ENCODE measurements at regions not wholly inside any gene's neighbourhood (a gene's known extent, or its start where the extent isn't known, plus 50 kb on each side); places are given as distances from the start of the nearest gene placed in this dataset.

GRCh38 chr11:116234989-116235568 is 537.7 kb downstream of the BUD13 start:
- Histone ChIP-seq H3K4me3 (ENCODE audit: low read length in 2 of 2) (no peak overlapping the region), H3K27me3 (ENCODE audit: control insufficient read depth in 1 of 2, insufficient read depth in 2 of 2, low read length in 2 of 2) (peaks cover 0 to 2% of the 10 kb centered on the region in 2 donors), H3K36me3 (ENCODE audit: control insufficient read depth in 2 of 2, insufficient read depth in 2 of 2, low read length in 2 of 2) (no peaks in the 10 kb centered on the region), H3K9ac (ENCODE audit: low read length in 2 of 2) (no peak overlapping the region), H3K4me1 (ENCODE audit: control insufficient read depth, insufficient read depth, low read length) (peaks cover 5% of the 10 kb centered on the region), H3K9me3 (ENCODE audit: control insufficient read depth in 2 of 2, low read length in 2 of 2) (no peaks in the 10 kb centered on the region), H3K27ac (ENCODE audit: low read length) (no peak overlapping the region)

GRCh38 chr11:116233561-116233960 is 539.2 kb downstream of the BUD13 start:
- no peaks in the 10 kb centered on the region for H3K36me3 ChIP-seq (ENCODE audit: control insufficient read depth in 2 of 2, insufficient read depth in 2 of 2, low read length in 2 of 2)
- peaks cover 0 to 2% of the 10 kb centered on the region in 2 donors for H3K27me3 ChIP-seq (ENCODE audit: control insufficient read depth in 1 of 2, insufficient read depth in 2 of 2, low read length in 2 of 2)
- no peak overlapping the region for H3K9ac ChIP-seq (ENCODE audit: low read length in 2 of 2)
- H3K4me1 ChIP-seq (ENCODE audit: control insufficient read depth, insufficient read depth, low read length), result peaks cover 5% of the 10 kb centered on the region
- H3K9me3 ChIP-seq (ENCODE audit: control insufficient read depth in 2 of 2, low read length in 2 of 2), result no peaks in the 10 kb centered on the region
- no peak overlapping the region for H3K27ac ChIP-seq (ENCODE audit: low read length)
- no peak overlapping the region for H3K4me3 ChIP-seq (ENCODE audit: low read length in 2 of 2)

- Histone ChIP-seq H3K27me3 (ENCODE audit: control insufficient read depth in 1 of 2, insufficient read depth in 2 of 2, low read length in 2 of 2) (peaks cover 0 to 2% of the 10 kb centered on the region in 2 donors), H3K4me1 (ENCODE audit: control insufficient read depth, insufficient read depth, low read length) (peaks cover 5% of the 10 kb centered on the region), H3K9ac (ENCODE audit: low read length in 2 of 2) (no peak overlapping the region), H3K9me3 (ENCODE audit: control insufficient read depth in 2 of 2, low read length in 2 of 2) (no peaks in the 10 kb centered on the region), H3K4me3 (ENCODE audit: low read length in 2 of 2) (no peak overlapping the region), H3K36me3 (ENCODE audit: control insufficient read depth in 2 of 2, insufficient read depth in 2 of 2, low read length in 2 of 2) (no peaks in the 10 kb centered on the region), H3K27ac (ENCODE audit: low read length) (no peak overlapping the region)
These were observed 540.4 kb downstream of the BUD13 start for GRCh38 chr11:116232364-116232828.

GRCh38 chr11:116231543-116231942 is 541.2 kb downstream of the BUD13 start:
- Histone ChIP-seq H3K4me3 (ENCODE audit: low read length in 2 of 2) (no peak overlapping the region), H3K36me3 (ENCODE audit: control insufficient read depth in 2 of 2, insufficient read depth in 2 of 2, low read length in 2 of 2) (no peaks in the 10 kb centered on the region), H3K4me1 (ENCODE audit: control insufficient read depth, insufficient read depth, low read length) (peaks cover 5% of the 10 kb centered on the region), H3K27ac (ENCODE audit: low read length) (no peak overlapping the region), H3K9me3 (ENCODE audit: control insufficient read depth in 2 of 2, low read length in 2 of 2) (no peaks in the 10 kb centered on the region), H3K9ac (ENCODE audit: low read length in 2 of 2) (no peak overlapping the region), H3K27me3 (ENCODE audit: control insufficient read depth in 1 of 2, insufficient read depth in 2 of 2, low read length in 2 of 2) (peaks cover 0 to 4% of the 10 kb centered on the region in 2 donors)

DNA sequence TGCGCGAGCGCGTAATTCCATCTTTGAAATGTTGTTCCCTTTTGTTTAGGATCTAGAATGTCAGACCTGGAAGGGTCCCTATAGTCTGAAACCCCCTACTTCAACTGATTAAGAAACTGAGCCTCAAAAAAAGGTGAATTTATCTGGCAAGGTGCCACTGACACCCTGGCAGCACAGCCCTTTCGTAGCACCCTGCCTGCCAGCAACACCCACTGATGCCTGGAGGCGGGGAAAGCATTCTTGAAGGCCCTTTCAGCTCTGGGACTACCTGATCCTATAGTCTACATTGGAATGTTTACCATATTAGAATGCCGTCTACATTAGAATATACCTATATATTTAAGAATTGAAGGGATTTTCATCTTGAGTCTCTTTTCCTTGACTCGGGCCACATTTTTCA is 542.3 kb downstream of the BUD13 start:
- H3K27me3 ChIP-seq (ENCODE audit: control insufficient read depth in 1 of 2, insufficient read depth in 2 of 2, low read length in 2 of 2), result peaks cover 0 to 4% of the 10 kb centered on the region in 2 donors
- no peak overlapping the region for H3K4me3 ChIP-seq (ENCODE audit: low read length in 2 of 2)
- no peak overlapping the region for H3K9ac ChIP-seq (ENCODE audit: low read length in 2 of 2)
- no peaks in the 10 kb centered on the region for H3K9me3 ChIP-seq (ENCODE audit: control insufficient read depth in 2 of 2, low read length in 2 of 2)
- H3K27ac ChIP-seq (ENCODE audit: low read length), result no peak overlapping the region
- H3K4me1 ChIP-seq (ENCODE audit: control insufficient read depth, insufficient read depth, low read length), result peaks cover 5% of the 10 kb centered on the region
- no peaks in the 10 kb centered on the region for H3K36me3 ChIP-seq (ENCODE audit: control insufficient read depth in 2 of 2, insufficient read depth in 2 of 2, low read length in 2 of 2)

DNA sequence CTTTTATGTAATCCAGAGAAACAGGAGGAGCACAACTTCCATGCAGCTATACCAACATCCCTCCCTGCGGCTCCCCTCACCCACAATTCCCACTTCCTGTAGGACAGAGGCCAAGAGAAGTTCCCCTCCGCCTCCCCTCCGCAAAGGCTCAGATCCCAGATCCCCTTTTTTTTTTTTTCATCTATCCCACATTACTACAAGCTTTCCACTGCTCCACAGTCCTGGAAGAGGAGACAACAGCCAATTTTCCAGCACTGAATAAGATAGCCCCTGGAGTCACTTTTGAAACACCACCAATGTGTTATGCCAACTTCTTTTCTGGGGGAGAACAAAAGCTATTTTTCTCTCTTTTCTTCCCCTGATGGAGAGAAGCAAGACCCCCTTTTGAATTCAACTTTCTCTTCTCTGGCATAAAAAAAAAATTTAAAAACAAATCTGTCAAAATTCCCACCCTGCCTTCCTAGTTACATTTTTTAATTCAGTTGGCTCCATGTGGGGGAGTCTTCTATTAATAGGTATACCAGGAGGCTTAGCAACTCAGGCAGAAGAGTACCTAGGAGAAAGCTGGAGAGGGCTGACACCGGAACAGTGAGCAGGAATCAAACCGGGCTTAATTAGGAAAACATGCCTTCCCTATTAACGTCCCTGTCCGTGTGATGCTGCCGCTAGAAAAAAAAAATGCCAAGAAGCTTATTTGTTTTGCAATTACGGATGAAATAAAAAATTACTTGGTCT is 543.4 kb downstream of the BUD13 start:
- no peak overlapping the region for H3K27ac ChIP-seq (ENCODE audit: low read length)
- H3K36me3 ChIP-seq (ENCODE audit: control insufficient read depth in 2 of 2, insufficient read depth in 2 of 2, low read length in 2 of 2), result no peaks in the 10 kb centered on the region
- no peak overlapping the region for H3K9ac ChIP-seq (ENCODE audit: low read length in 2 of 2)
- peaks cover 0 to 3% of the 10 kb centered on the region in 2 donors for H3K27me3 ChIP-seq (ENCODE audit: control insufficient read depth in 1 of 2, insufficient read depth in 2 of 2, low read length in 2 of 2)
- peaks cover 5% of the 10 kb centered on the region for H3K4me1 ChIP-seq (ENCODE audit: control insufficient read depth, insufficient read depth, low read length)
- no peak overlapping the region for H3K4me3 ChIP-seq (ENCODE audit: low read length in 2 of 2)
- H3K9me3 ChIP-seq (ENCODE audit: control insufficient read depth in 2 of 2, low read length in 2 of 2), result no peaks in the 10 kb centered on the region

DNA sequence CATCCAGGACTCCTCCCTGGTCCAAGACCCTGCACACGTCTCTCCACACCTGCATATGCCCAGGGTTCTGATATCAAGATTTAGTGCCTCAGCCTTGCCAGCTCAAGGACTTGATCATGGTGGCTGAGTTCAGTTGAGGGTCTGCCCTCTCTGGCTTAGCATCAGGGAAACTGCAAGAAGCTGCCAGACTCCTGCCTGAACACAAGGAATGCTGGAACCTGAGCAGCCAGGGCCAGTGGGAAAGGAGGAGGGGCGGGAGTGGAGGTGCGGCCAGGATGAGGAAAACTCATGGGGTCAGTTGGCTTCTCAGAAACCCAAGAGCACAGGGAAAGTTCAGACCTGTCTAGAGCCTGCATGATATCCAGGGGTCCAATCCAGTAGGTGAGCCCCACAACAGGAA is 546.1 kb downstream of the BUD13 start:
- H3K4me1 ChIP-seq (ENCODE audit: control insufficient read depth, insufficient read depth, low read length), result no peaks in the 10 kb centered on the region
- no peaks in the 10 kb centered on the region for H3K9me3 ChIP-seq (ENCODE audit: control insufficient read depth in 2 of 2, low read length in 2 of 2)
- no peak overlapping the region for H3K4me3 ChIP-seq (ENCODE audit: low read length in 2 of 2)
- no peaks in the 10 kb centered on the region for H3K36me3 ChIP-seq (ENCODE audit: control insufficient read depth in 2 of 2, insufficient read depth in 2 of 2, low read length in 2 of 2)
- H3K27me3 ChIP-seq (ENCODE audit: control insufficient read depth in 1 of 2, insufficient read depth in 2 of 2, low read length in 2 of 2), result peaks cover 0 to 3% of the 10 kb centered on the region in 2 donors
- H3K9ac ChIP-seq (ENCODE audit: low read length in 2 of 2), result no peak overlapping the region
- no peak overlapping the region for H3K27ac ChIP-seq (ENCODE audit: low read length)

DNA sequence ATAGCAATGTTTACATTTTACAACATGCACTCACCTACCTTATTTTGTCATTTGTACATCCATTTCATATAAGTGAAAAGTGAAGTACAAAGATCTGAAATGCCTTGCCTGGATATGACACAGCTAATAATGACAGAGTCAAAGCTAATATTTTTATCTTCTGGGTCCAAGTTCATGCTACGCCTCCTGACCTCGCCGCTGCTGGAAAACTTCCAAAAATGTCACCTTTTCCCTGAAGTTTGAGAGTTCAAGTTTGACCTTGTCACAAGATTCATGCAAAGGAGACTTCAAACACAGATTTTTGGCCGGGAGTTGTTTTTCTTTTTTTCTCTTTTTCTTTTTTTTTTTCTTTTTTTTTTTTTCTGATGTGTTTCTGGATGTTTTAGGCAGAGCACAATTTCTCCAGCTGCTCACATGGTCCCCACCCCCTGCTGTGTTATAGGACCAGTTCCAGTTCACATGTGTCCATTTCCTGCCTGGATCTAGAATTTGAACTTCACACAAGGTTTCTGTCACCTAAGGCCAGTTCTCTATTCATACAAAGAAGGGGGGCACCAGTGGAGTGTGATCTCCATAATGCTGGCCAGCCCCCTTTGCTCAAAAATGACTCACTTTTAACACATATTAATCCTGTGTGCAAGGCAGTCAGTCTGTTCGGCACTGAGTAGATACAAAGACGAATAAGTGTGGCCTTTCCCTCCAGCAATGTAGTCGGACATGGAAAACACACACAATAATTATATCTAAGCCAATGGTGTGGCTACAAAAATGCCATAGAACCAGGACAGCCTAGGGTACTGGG is 546.8 kb downstream of the BUD13 start:
- no peak overlapping the region for H3K9ac ChIP-seq (ENCODE audit: low read length in 2 of 2)
- no peaks in the 10 kb centered on the region for H3K9me3 ChIP-seq (ENCODE audit: control insufficient read depth in 2 of 2, low read length in 2 of 2)
- H3K4me1 ChIP-seq (ENCODE audit: control insufficient read depth, insufficient read depth, low read length), result no peaks in the 10 kb centered on the region
- H3K27me3 ChIP-seq (ENCODE audit: control insufficient read depth in 1 of 2, insufficient read depth in 2 of 2, low read length in 2 of 2), result peaks cover 0 to 3% of the 10 kb centered on the region in 2 donors
- H3K36me3 ChIP-seq (ENCODE audit: control insufficient read depth in 2 of 2, insufficient read depth in 2 of 2, low read length in 2 of 2), result no peaks in the 10 kb centered on the region
- H3K27ac ChIP-seq (ENCODE audit: low read length), result no peak overlapping the region
- no peak overlapping the region for H3K4me3 ChIP-seq (ENCODE audit: low read length in 2 of 2)

DNA sequence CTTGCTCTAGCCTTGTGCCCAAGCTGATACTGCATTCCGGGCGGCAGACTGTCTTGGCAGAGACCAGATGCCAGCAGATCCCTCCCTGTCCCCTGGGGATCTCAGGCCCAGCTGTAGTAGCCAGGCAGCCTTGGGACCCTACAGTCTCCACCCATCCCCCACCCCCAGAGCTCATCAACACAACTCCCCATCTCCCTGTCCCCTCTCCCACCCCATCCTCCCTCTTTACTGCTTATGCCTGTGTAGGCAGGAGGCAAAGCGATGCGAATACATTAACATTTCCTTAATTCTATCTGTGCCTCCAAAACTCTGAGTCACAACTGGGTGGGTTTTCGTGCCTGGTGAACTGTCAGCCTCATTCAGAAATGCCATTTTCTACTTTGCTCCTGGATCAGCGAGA is 547.6 kb downstream of the BUD13 start:
- H3K36me3 ChIP-seq (ENCODE audit: control insufficient read depth in 2 of 2, insufficient read depth in 2 of 2, low read length in 2 of 2), result no peaks in the 10 kb centered on the region
- no peak overlapping the region for H3K27ac ChIP-seq (ENCODE audit: low read length)

DNA sequence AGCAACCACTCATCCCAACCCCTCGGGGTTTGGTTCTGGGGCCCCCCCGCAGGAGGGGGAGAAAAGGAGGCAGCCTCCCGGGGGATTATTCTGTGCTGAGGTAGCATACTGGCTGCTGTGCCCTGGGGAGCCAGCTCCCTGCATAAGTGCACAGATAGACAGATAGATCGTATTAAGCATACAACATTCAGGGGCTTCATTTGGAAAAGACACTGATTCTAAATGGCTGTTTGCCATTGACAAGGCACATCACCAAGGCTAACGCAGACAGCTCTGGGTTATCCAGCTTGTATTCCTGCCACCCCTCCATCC is 547.9 kb downstream of the BUD13 start:
- Histone ChIP-seq H3K27me3 (ENCODE audit: control insufficient read depth in 1 of 2, insufficient read depth in 2 of 2, low read length in 2 of 2) (peaks cover 0 to 3% of the 10 kb centered on the region in 2 donors), H3K36me3 (ENCODE audit: control insufficient read depth in 2 of 2, insufficient read depth in 2 of 2, low read length in 2 of 2) (no peaks in the 10 kb centered on the region), H3K4me1 (ENCODE audit: control insufficient read depth, insufficient read depth, low read length) (no peaks in the 10 kb centered on the region), H3K9ac (ENCODE audit: low read length in 2 of 2) (no peak overlapping the region), H3K27ac (ENCODE audit: low read length) (no peak overlapping the region), H3K4me3 (ENCODE audit: low read length in 2 of 2) (no peak overlapping the region), H3K9me3 (ENCODE audit: control insufficient read depth in 2 of 2, low read length in 2 of 2) (no peaks in the 10 kb centered on the region)

More for the DNA sequence above, 547.6 kb downstream of the BUD13 start:
- Histone ChIP-seq H3K4me3 (ENCODE audit: low read length in 2 of 2) (no peak overlapping the region), H3K27me3 (ENCODE audit: control insufficient read depth in 1 of 2, insufficient read depth in 2 of 2, low read length in 2 of 2) (peaks cover 0 to 3% of the 10 kb centered on the region in 2 donors), H3K9me3 (ENCODE audit: control insufficient read depth in 2 of 2, low read length in 2 of 2) (no peaks in the 10 kb centered on the region), H3K9ac (ENCODE audit: low read length in 2 of 2) (no peak overlapping the region), H3K4me1 (ENCODE audit: control insufficient read depth, insufficient read depth, low read length) (no peaks in the 10 kb centered on the region)

Data from stomach smooth muscle (tissue), 2 donors.